Neural crest cell (in vitro differentiated cells): ENCODE measurements at regions not wholly inside any gene's neighbourhood (a gene's known extent, or its start where the extent isn't known, plus 50 kb on each side); places are given as distances from the start of the nearest gene placed in this dataset.

Experiments used
- DNase-seq: peaks from one replicate; pipeline ENCODE4 v3.0.0; 2021; ENCODE audit warnings: low read depth, mixed read lengths, low spot score
- H3K27ac Mint-ChIP-seq: one replicate; pipeline ENCODE4 v1.8.0; 2021; ENCODE audit warnings: mild to moderate bottlenecking, mixed read lengths; ENCODE audit not compliant: unreplicated experiment
- H3K27me3 Mint-ChIP-seq: 2 replicates; pipeline ENCODE4 v1.8.0; 2021; ENCODE audit warnings: low read depth, mild to moderate bottlenecking, mixed read lengths
- H3K36me3 Mint-ChIP-seq: 2 replicates; pipeline ENCODE4 v1.8.0; 2021; ENCODE audit warnings: low read depth, mild to moderate bottlenecking, mixed read lengths
- H3K4me1 Mint-ChIP-seq: 2 replicates; pipeline ENCODE4 v1.8.0; 2021; ENCODE audit warnings: mixed read lengths
- H3K4me3 Mint-ChIP-seq: one replicate; pipeline ENCODE4 v1.8.0; 2021; ENCODE audit warnings: mild to moderate bottlenecking, mixed read lengths
- H3K9me3 Mint-ChIP-seq: 2 replicates; pipeline ENCODE4 v1.8.0; 2021; ENCODE audit warnings: mixed read lengths
- TF ChIP-seq, protein P1 (sequence below): fragments of 200-600 bp; sonication (generic); conservative IDR thresholded peaks from 2 replicates; pipeline ENCODE4 v1.5.0; 2021; ENCODE audit warnings: antibody characterized with exemption, mild to moderate bottlenecking

GRCh38 chr14:105862581-105863239, 336.3 kb downstream of the TMEM121 start:
- H3K36me3 Mint-ChIP-seq: no peaks in the 10 kb centered on the region
- H3K4me1 Mint-ChIP-seq: no peaks in the 10 kb centered on the region
- DNase-seq: no peak
- H3K27ac Mint-ChIP-seq: no peak overlapping the region
- TF ChIP-seq, protein P1, sequence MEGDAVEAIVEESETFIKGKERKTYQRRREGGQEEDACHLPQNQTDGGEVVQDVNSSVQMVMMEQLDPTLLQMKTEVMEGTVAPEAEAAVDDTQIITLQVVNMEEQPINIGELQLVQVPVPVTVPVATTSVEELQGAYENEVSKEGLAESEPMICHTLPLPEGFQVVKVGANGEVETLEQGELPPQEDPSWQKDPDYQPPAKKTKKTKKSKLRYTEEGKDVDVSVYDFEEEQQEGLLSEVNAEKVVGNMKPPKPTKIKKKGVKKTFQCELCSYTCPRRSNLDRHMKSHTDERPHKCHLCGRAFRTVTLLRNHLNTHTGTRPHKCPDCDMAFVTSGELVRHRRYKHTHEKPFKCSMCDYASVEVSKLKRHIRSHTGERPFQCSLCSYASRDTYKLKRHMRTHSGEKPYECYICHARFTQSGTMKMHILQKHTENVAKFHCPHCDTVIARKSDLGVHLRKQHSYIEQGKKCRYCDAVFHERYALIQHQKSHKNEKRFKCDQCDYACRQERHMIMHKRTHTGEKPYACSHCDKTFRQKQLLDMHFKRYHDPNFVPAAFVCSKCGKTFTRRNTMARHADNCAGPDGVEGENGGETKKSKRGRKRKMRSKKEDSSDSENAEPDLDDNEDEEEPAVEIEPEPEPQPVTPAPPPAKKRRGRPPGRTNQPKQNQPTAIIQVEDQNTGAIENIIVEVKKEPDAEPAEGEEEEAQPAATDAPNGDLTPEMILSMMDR: no peak
- H3K27me3 Mint-ChIP-seq: no peaks in the 10 kb centered on the region
- no peaks in the 10 kb centered on the region for H3K9me3 Mint-ChIP-seq
- no peak overlapping the region for H3K4me3 Mint-ChIP-seq

GRCh38 chr14:105863296-105864108, 337.1 kb downstream of the TMEM121 start:
- Mint-ChIP-seq H3K4me3 (no peak overlapping the region), H3K4me1 (no peaks in the 10 kb centered on the region), H3K27ac (no peak overlapping the region), H3K27me3 (no peaks in the 10 kb centered on the region), H3K36me3 (no peaks in the 10 kb centered on the region), H3K9me3 (no peaks in the 10 kb centered on the region)
- TF ChIP-seq, protein P1: no peak
- DNase-seq: no peak

GRCh38 chr14:105864116-105864515, 337.7 kb downstream of the TMEM121 start:
- DNase-seq: no peak

DNA sequence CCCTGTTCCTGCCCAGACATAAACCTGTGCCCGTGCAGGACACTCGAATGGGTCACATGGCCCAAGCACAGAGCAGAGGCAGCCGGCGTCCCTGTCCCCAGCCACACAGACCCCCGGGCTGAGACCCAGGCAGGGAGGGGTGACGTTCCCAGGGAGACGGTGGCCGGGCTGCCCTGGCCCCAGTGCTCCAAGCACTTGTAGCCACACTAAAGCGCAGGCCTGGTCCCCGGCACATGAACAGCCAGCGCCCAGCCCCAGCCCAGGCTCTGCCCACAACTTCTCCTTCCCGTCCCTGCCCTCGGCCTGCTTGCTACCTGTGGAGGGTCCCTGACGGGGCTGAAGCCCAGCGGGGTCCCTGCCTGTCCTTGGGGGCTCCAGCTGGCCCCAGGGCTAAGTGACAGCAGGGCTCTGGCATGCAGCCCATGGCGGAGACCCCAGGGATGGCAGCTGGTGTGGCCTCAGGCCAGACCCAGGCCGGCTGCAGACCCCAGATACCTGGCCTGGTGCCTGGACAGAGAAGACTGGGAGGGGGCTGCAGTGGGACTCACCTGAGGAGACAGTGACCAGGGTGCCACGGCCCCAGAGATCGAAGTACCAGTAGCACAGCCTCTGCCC, 338.4 kb downstream of the TMEM121 start:
- TF ChIP-seq, protein P1: no peak
- Mint-ChIP-seq H3K4me1 (no peaks in the 10 kb centered on the region), H3K9me3 (peaks cover 4% of the 10 kb centered on the region), H3K27me3 (no peaks in the 10 kb centered on the region), H3K36me3 (no peaks in the 10 kb centered on the region), H3K27ac (no peak overlapping the region), H3K4me3 (no peak overlapping the region)
- DNase-seq: no peak

More at GRCh38 chr14:105864116-105864515, 337.7 kb downstream of the TMEM121 start:
- Mint-ChIP-seq H3K36me3 (no peaks in the 10 kb centered on the region), H3K27ac (no peak overlapping the region), H3K4me1 (no peaks in the 10 kb centered on the region), H3K27me3 (no peaks in the 10 kb centered on the region), H3K9me3 (peaks cover 3% of the 10 kb centered on the region), H3K4me3 (no peak overlapping the region)
- TF ChIP-seq, protein P1: no peak

- TF ChIP-seq, protein P1: no peak
- H3K36me3 Mint-ChIP-seq: no peaks in the 10 kb centered on the region
Observed at GRCh38 chr14:105865266-105865903, 339.0 kb downstream of the TMEM121 start.

More at GRCh38 chr14:105865266-105865903, 339.0 kb downstream of the TMEM121 start:
- no peak for DNase-seq
- H3K4me1 Mint-ChIP-seq: no peaks in the 10 kb centered on the region
- H3K9me3 Mint-ChIP-seq: peaks cover 4% of the 10 kb centered on the region
- H3K4me3 Mint-ChIP-seq: no peak overlapping the region
- H3K27me3 Mint-ChIP-seq: no peaks in the 10 kb centered on the region
- no peak overlapping the region for H3K27ac Mint-ChIP-seq
